ENCODE measurements at regions not wholly inside any gene's neighbourhood (a gene's known extent, or its start where the extent isn't known, plus 50 kb on each side); places are given as distances from the start of the nearest gene placed in this dataset.
"Not testable (repeated sequence)": the region's sequence is repeated elsewhere in the genome, so short reads cannot be mapped to it uniquely, and the experiment has no call there.

GRCh38 chr9:75551861-75552260, 338.6 kb upstream of the PCSK5 start:
- POLR2A ChIA-PET = no interaction called here
- Histone ChIP-seq H3K4me3 (ENCODE audit: low read depth, low read length) (no peak overlapping the region), H3K27me3 (ENCODE audit: control insufficient read depth, insufficient read depth, low read length) (no peaks in the 10 kb centered on the region), H3K27ac (ENCODE audit: low read depth, low read length) (no peak overlapping the region), H3K9me3 (ENCODE audit: control insufficient read depth, insufficient read depth, low read length) (peaks cover 5% of the 10 kb centered on the region)
- CTCF ChIA-PET = no interaction called here
- no peak for TF ChIP-seq CTCF (IDR thresholded peaks at IDR 0.05; ENCODE audit: low read depth, low read length)
- DNase-seq (ENCODE audit: low read depth, low spot score) = no peak

- CTCF ChIA-PET = no interaction called here
- Histone ChIP-seq H3K27me3 (ENCODE audit: control insufficient read depth, insufficient read depth, low read length) (no peaks in the 10 kb centered on the region), H3K4me3 (ENCODE audit: low read depth, low read length) (no peak overlapping the region), H3K9me3 (ENCODE audit: control insufficient read depth, insufficient read depth, low read length) (no peaks in the 10 kb centered on the region; the same call in 1 of the 2 replicates), H3K27ac (ENCODE audit: low read depth, low read length) (no peak overlapping the region)
- POLR2A ChIA-PET = no interaction called here
- no peak for DNase-seq (ENCODE audit: low read depth, low spot score)
- TF ChIP-seq CTCF (IDR thresholded peaks at IDR 0.05; ENCODE audit: low read depth, low read length) = no peak
Observed at GRCh38 chr9:75552941-75553340, 337.5 kb upstream of the PCSK5 start.

GRCh38 chr9:75566813-75567212, 323.7 kb upstream of the PCSK5 start:
- POLR2A ChIA-PET; H3K4me3 ChIP-seq (ENCODE audit: low read depth, low read length); CTCF ChIA-PET; H3K27me3 ChIP-seq (ENCODE audit: control insufficient read depth, insufficient read depth, low read length); DNase-seq (ENCODE audit: low read depth, low spot score); H3K27ac ChIP-seq (ENCODE audit: low read depth, low read length): not testable (repeated sequence)
- peaks cover 11% of the 10 kb centered on the region for H3K9me3 ChIP-seq (ENCODE audit: control insufficient read depth, insufficient read depth, low read length)

- H3K4me3 ChIP-seq (ENCODE audit: low read depth, low read length) = no peak overlapping the region
- no peak for TF ChIP-seq CTCF (IDR thresholded peaks at IDR 0.05; ENCODE audit: low read depth, low read length)
- no peaks in the 10 kb centered on the region for H3K27me3 ChIP-seq (ENCODE audit: control insufficient read depth, insufficient read depth, low read length)
- peaks cover 14% of the 10 kb centered on the region for H3K9me3 ChIP-seq (ENCODE audit: control insufficient read depth, insufficient read depth, low read length)
- DNase-seq (ENCODE audit: low read depth, low spot score) = no peak
- CTCF ChIA-PET = no interaction called here
- POLR2A ChIA-PET = no interaction called here
- no peak overlapping the region for H3K27ac ChIP-seq (ENCODE audit: low read depth, low read length)
Observed at GRCh38 chr9:75570538-75570937, 319.9 kb upstream of the PCSK5 start.

GRCh38 chr9:75574569-75574968, 315.9 kb upstream of the PCSK5 start:
- Histone ChIP-seq H3K27ac (ENCODE audit: low read depth, low read length) (no peak overlapping the region), H3K4me3 (ENCODE audit: low read depth, low read length) (no peak overlapping the region), H3K27me3 (ENCODE audit: control insufficient read depth, insufficient read depth, low read length) (no peaks in the 10 kb centered on the region), H3K9me3 (ENCODE audit: control insufficient read depth, insufficient read depth, low read length) (peaks cover 10% of the 10 kb centered on the region)
- ChIA-PET CTCF (no interaction called here), POLR2A (no interaction called here)
- DNase-seq (ENCODE audit: low read depth, low spot score) = no peak
- no peak for TF ChIP-seq CTCF (IDR thresholded peaks at IDR 0.05; ENCODE audit: low read depth, low read length)

GRCh38 chr9:75582870-75583269, 307.6 kb upstream of the PCSK5 start:
- Histone ChIP-seq H3K27me3 (ENCODE audit: control insufficient read depth, insufficient read depth, low read length) (no peaks in the 10 kb centered on the region), H3K27ac (ENCODE audit: low read depth, low read length) (no peak overlapping the region), H3K4me3 (ENCODE audit: low read depth, low read length) (no peak overlapping the region), H3K9me3 (ENCODE audit: control insufficient read depth, insufficient read depth, low read length) (no peaks in the 10 kb centered on the region)
- ChIA-PET CTCF (no interaction called here), POLR2A (no interaction called here)
- TF ChIP-seq CTCF (IDR thresholded peaks at IDR 0.05; ENCODE audit: low read depth, low read length) = no peak
- DNase-seq (ENCODE audit: low read depth, low spot score) = no peak

All from AG04450 (cell line).